HG02981 (cell line): ENCODE measurements at regions not wholly inside any gene's neighbourhood (a gene's known extent, or its start where the extent isn't known, plus 50 kb on each side); places are given as distances from the start of the nearest gene placed in this dataset.

ENCODE experiments used
- ATAC-seq: cut with Tn5 transposase; IDR thresholded peaks from one replicate; pipeline ENCODE4 v1.9.1; 2021; ENCODE audit warnings: mild to moderate bottlenecking, moderate library complexity; ENCODE audit not compliant: unreplicated experiment

DNA sequence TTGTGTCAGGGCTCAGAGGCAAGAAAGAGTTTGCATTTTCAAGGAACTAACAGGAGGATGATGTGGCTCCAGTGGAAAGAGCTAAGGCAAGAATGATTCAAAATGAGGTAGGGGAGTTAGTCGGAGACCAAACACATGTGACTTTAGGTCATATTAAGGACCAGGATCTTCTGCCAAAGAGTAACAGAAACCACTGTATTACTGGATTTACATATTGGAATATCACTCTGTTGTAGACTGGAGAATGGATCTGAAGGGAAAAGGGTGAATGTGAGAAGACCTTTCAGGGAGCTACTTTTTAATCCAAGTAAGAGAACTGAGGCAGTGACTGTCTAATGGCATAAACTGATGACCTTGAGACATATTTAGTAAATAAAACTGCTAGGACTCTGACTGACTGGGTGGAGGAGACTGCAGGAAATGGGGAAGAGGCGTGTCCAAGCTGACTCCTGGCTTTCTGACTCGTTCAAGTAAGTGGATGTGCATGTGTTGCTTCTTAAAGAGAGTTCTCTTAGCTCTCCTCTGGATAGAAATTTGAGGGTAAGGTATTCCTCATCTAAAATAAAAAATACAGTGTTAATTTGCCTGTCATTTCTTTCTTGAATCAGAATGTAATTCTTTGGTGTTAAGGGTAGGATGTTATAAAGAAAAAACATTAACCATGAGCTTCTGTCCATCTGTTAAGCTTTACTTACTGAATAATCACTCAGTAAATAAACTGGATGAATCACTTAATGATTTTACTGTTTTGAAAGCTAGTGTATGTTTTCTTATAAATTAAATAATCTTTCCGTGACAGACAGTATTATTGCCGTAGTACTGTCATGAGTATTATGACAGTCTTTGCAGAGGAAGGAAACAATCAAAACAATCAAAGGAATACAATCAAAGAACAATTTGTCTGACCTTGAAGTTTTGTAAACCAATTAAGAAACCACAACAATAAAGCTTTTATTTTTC lies 58.3 kb upstream of the CFAP20DC start:
- no peak for ATAC-seq

DNA sequence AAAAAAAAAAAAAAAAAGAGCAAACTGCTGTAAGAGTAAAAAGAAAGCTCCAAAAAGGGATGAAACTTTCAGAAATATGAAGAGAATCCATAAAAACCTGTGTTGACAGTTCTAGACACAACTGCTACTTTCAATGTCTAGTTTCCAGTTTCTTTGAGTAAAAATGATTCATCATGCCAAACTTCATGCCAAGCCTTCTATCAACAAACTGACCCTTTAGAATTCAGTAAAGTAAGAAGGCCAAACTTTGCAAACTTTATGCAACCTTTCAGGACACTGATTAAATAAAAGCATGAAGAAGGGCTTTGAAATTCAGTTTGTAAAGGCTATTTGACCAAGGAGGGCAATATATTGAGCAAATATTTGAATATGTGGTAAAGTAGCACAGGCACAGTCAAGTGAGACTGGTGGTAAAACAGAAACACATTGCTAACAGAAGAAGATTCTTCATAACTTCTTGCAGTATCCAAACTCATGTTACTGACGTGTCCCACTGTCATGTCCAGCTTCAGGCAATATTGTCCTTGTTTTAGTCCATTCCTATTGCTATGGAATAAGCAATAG lies 56.3 kb upstream of the CFAP20DC start:
- no peak for ATAC-seq

DNA sequence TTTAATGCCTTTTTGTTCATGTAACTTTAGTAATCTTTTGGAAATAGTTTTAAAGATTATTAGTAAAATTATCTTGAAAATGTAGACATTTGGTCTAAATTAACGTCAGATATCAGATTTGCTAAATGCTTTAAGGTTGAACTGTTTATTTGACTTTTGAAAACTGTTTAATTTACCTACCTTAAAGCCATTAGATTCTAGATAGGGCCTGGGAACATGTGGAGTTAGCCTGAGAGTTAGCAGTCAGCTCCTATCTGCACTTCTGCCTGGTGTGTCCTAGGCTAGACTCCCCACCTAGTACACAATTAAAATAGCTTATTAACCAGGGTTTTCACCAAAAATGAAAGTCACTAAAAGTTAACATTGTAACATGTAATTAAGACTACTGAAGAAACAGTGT lies 53.7 kb upstream of the CFAP20DC start:
- no peak for ATAC-seq

DNA sequence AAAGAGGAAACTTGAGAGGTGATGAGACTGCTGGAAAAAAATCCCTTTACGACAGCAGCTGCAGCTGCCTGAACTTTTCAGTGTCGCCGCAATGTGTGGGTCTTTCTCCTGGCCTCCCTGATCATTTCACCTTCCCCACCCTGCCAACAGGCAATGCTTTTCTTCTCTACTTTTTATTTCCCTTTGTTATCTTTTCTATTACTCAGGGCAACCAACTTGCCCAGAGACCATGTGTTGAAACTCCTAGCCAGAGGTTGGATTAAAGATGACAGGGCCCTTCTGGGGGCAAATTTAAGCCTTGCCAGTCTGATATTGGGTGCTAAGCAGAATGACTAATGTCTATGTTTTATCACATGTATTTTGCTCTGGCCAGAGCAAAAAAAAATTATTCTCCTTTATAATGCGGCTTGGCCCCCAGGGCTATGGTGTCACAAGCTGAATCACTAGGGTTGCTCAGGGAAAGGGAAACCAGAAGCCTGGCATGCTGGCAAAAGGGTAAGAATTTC lies 51.5 kb upstream of the CFAP20DC start:
- ATAC-seq, result no peak
